H1 (cell line): ENCODE measurements at regions not wholly inside any gene's neighbourhood (a gene's known extent, or its start where the extent isn't known, plus 50 kb on each side); places are given as distances from the start of the nearest gene placed in this dataset.

Source experiments
- CTCF ChIA-PET: fragments of 300-600 bp; sonication (Branson Sonifier 250); formaldehyde crosslinking; loops from one replicate; lab custom pipeline; 2021; ENCODE audit not compliant: partially characterized antibody; lab: Charles Lee
- POLR2A ChIA-PET: fragments of 300-600 bp; sonication (Branson Sonifier 250); formaldehyde crosslinking; loops from one replicate; lab custom pipeline; 2021; ENCODE audit warnings: inconsistent platforms; ENCODE audit not compliant: partially characterized antibody; lab: Charles Lee
- DNase-seq, 2 experiments: peaks; one replicate each; pipeline versions ENCODE4 v3.0.0 to v3.0.0-alpha.2; 2010 to 2022; ENCODE audit warnings: low spot score in 2 of 2, low read depth in 1 of 2, mixed read lengths in 1 of 2
- FAIRE-seq: peaks from 2 replicates; lab custom pipeline; 2011; peaks lifted over from hg19 to GRCh38; lab: Jason Lieb, UNC
- H2AFZ ChIP-seq: 2 replicates; pipeline ENCODE4 v1.8.1; 2012; ENCODE audit warnings: low read length, inconsistent platforms
- H2AK5ac ChIP-seq: 2 replicates; pipeline ENCODE4 v1.6.1; 2013; ENCODE audit warnings: low read depth, low read length
- H2BK120ac ChIP-seq: replicated peaks from 2 replicates; pipeline ENCODE3; 2013; ENCODE audit warnings: low read depth, low read length, inconsistent platforms
- H2BK12ac ChIP-seq: 2 replicates; pipeline ENCODE4 v1.6.1; 2013; ENCODE audit warnings: low read depth, low read length
- H2BK15ac ChIP-seq: 2 replicates; pipeline ENCODE4 v1.6.1; 2013; ENCODE audit warnings: low read length
- H2BK20ac ChIP-seq: 2 replicates; pipeline ENCODE4 v1.6.1; 2013; ENCODE audit warnings: low read length
- H2BK5ac ChIP-seq: 2 replicates; pipeline ENCODE4 v1.6.1; 2013; ENCODE audit warnings: low read depth, low read length
- H3K14ac ChIP-seq: 2 replicates; pipeline ENCODE4 v1.6.1; 2013; ENCODE audit warnings: inconsistent platforms; ENCODE audit not compliant: insufficient read length
- H3K18ac ChIP-seq: 2 replicates; pipeline ENCODE4 v1.6.1; 2013; ENCODE audit warnings: low read length; ENCODE audit errors: extremely low read depth
- H3K23ac ChIP-seq: 2 replicates; pipeline ENCODE4 v1.6.1; 2013; ENCODE audit warnings: inconsistent platforms; ENCODE audit not compliant: insufficient read length
- H3K23me2 ChIP-seq: 2 replicates; pipeline ENCODE4 v1.6.1; 2013; ENCODE audit warnings: low read depth, low read length
- H3K27ac ChIP-seq: 2 replicates; pipeline ENCODE4 v1.6.1; 2011; ENCODE audit warnings: low read depth, low read length, inconsistent platforms
- H3K27me3 ChIP-seq, 4 experiments: replicated peaks in 1 of 4; 1 replicate in 1 of 4; 2 replicates in 3 of 4; pipeline versions ENCODE4 v1.6.1 to v1.8.1; 2011 to 2013; ENCODE audit warnings: low read length in 3 of 4, mild to moderate bottlenecking in 3 of 4, inconsistent platforms in 2 of 4, mixed read lengths in 2 of 4, moderate library complexity in 1 of 4; ENCODE audit not compliant: control insufficient read depth in 3 of 4, insufficient read depth in 3 of 4; ENCODE audit errors: extremely low read depth in 1 of 4
- H3K36me3 ChIP-seq, 4 experiments: 2 replicates each; pipeline versions ENCODE4 v1.6.1 to v1.8.1; 2011 to 2013; ENCODE audit warnings: mild to moderate bottlenecking in 4 of 4, low read length in 3 of 4, moderate library complexity in 2 of 4, control low read depth in 1 of 4, inconsistent platforms in 1 of 4; ENCODE audit not compliant: insufficient read depth in 4 of 4, control insufficient read depth in 2 of 4
- H3K4ac ChIP-seq: replicated peaks from 2 replicates; pipeline ENCODE3; 2013; ENCODE audit warnings: low read length, low read depth, mixed read lengths, inconsistent platforms; ENCODE audit not compliant: insufficient read length
- H3K4me1 ChIP-seq, 4 experiments: replicated peaks in 1 of 4; 1 replicate in 1 of 4; 2 replicates in 3 of 4; pipeline versions ENCODE4 v1.6.1 to v1.8.1; 2011 to 2013; ENCODE audit warnings: low read length in 3 of 4, inconsistent platforms in 2 of 4, mixed read lengths in 1 of 4; ENCODE audit not compliant: insufficient read depth in 4 of 4, control insufficient read depth in 3 of 4
- H3K4me2 ChIP-seq, 2 experiments: 2 replicates each; pipeline versions ENCODE4 v1.6.1 to v1.8.1; 2011 to 2013; ENCODE audit warnings: low read depth in 2 of 2, low read length in 2 of 2, control low read depth in 1 of 2, inconsistent platforms in 1 of 2, mild to moderate bottlenecking in 1 of 2; ENCODE audit not compliant: insufficient read depth in 1 of 2
- H3K4me3 ChIP-seq, 4 experiments: fragments of 200-600, 300-600 bp in 1 of 4; sonication (generic), shearing (Covaris generic), sonication (Bioruptor Twin) in 1 of 4; 2 replicates each; pipeline versions ENCODE4 v1.5.1 to v1.8.1; 2011 to 2016; ENCODE audit warnings: low read length in 4 of 4, low read depth in 3 of 4, control low read depth in 2 of 4, inconsistent platforms in 2 of 4, mild to moderate bottlenecking in 2 of 4, mixed read lengths in 1 of 4, moderate library complexity in 1 of 4; ENCODE audit not compliant: insufficient read depth in 2 of 4; ENCODE audit errors: extremely low read depth in 1 of 4
- H3K56ac ChIP-seq: replicated peaks from 2 replicates; pipeline ENCODE3; 2013; ENCODE audit warnings: low read depth, mild to moderate bottlenecking, mixed read lengths, low read length, inconsistent platforms; ENCODE audit not compliant: insufficient read length
- H3K79me1 ChIP-seq: 2 replicates; pipeline ENCODE4 v1.6.1; 2013; ENCODE audit warnings: low read depth, low read length, control low read depth
- H3K79me2 ChIP-seq, 2 experiments: 2 replicates each; pipeline versions ENCODE4 v1.6.1 to v1.8.1; 2012 to 2013; ENCODE audit warnings: low read length in 2 of 2, mild to moderate bottlenecking in 2 of 2, inconsistent platforms in 1 of 2; ENCODE audit not compliant: insufficient read depth in 2 of 2, control insufficient read depth in 1 of 2
- H3K9ac ChIP-seq, 4 experiments: replicated peaks in 1 of 4; 1 replicate in 1 of 4; 2 replicates in 3 of 4; pipeline versions ENCODE4 v1.6.1 to v1.8.1; 2011 to 2013; ENCODE audit warnings: low read depth in 3 of 4, low read length in 3 of 4, control low read depth in 2 of 4, mild to moderate bottlenecking in 2 of 4, moderate library complexity in 2 of 4, inconsistent platforms in 1 of 4; ENCODE audit errors: extremely low read depth in 1 of 4
- H3K9me3 ChIP-seq, 2 experiments: 2 replicates each; pipeline versions ENCODE4 v1.6.1 to v1.8.1; 2012 to 2013; ENCODE audit warnings: mild to moderate bottlenecking in 2 of 2, moderate library complexity in 2 of 2, control low read depth in 1 of 2, inconsistent platforms in 1 of 2, low read depth in 1 of 2, low read length in 1 of 2, mixed read lengths in 1 of 2; ENCODE audit not compliant: insufficient read depth in 2 of 2
- H4K20me1 ChIP-seq, 2 experiments: replicated peaks in 1 of 2; 2 replicates each; pipeline versions ENCODE3 to v1.8.1; 2011 to 2013; ENCODE audit warnings: inconsistent platforms in 2 of 2, low read length in 2 of 2, mild to moderate bottlenecking in 1 of 2; ENCODE audit not compliant: insufficient read depth in 2 of 2, control insufficient read depth in 1 of 2
- H4K5ac ChIP-seq: 2 replicates; pipeline ENCODE4 v1.6.1; 2013; ENCODE audit warnings: low read length, low read depth, mixed read lengths, inconsistent platforms; ENCODE audit not compliant: insufficient read length
- H4K8ac ChIP-seq: 2 replicates; pipeline ENCODE4 v1.8.0; 2013; ENCODE audit warnings: mild to moderate bottlenecking, moderate library complexity, low read length, inconsistent platforms; ENCODE audit not compliant: insufficient read depth; ENCODE audit errors: extremely low read depth
- H4K91ac ChIP-seq: replicated peaks from 2 replicates; pipeline ENCODE3; 2013; ENCODE audit warnings: low read length, mixed read lengths, inconsistent platforms; ENCODE audit not compliant: insufficient read length
- CHD2 ChIP-seq: IDR thresholded peaks from 2 replicates; pipeline ENCODE4 v1.6.1; 2012; ENCODE audit warnings: low read length, improper control_type of control experiment
- POLR2AphosphoS5 ChIP-seq: IDR thresholded peaks from 2 replicates; pipeline ENCODE4 v1.6.1; 2011; ENCODE audit warnings: low read depth, low read length
- RXRA ChIP-seq: IDR thresholded peaks from 2 replicates; pipeline ENCODE4 v1.6.1; 2011; ENCODE audit warnings: low read depth, mild to moderate bottlenecking, low read length, moderate library complexity; ENCODE audit not compliant: insufficient read depth
- SAP30 ChIP-seq: fragments of 300-600 bp; sonication (generic); IDR thresholded peaks from 2 replicates; pipeline ENCODE4 v1.7.1; 2012; ENCODE audit warnings: low read length, moderate library complexity, mild to moderate bottlenecking, inconsistent platforms; ENCODE audit not compliant: insufficient read depth, insufficient replicate concordance
- SP4 ChIP-seq: IDR thresholded peaks from 2 replicates; pipeline ENCODE4 v1.6.1; 2012; ENCODE audit warnings: low read length, inconsistent platforms
- TBP ChIP-seq: IDR thresholded peaks from 2 replicates; pipeline ENCODE4 v1.6.1; 2011; ENCODE audit warnings: low read depth, low read length, improper control_type of control experiment
- WGBS, 2 experiments: shearing (Covaris generic) in 1 of 2; methylation state at CpG; one replicate each; pipeline versions ENCODE4 v1.1.6 to v1.1.7; 2013 to 2015; ENCODE audit warnings: low lambda C conversion rate in 2 of 2, mixed read lengths in 2 of 2, inconsistent platforms in 1 of 2, low coverage in 1 of 2, missing lambda C conversion rate in 1 of 2; ENCODE audit not compliant: insufficient replicate concordance in 2 of 2, insufficient coverage in 1 of 2, insufficient read length in 1 of 2; ENCODE audit errors: extremely low coverage in 1 of 2, missing lambda C conversion rate in 1 of 2; 5-methylcytosine and 5-hydroxymethylcytosine counted together

GRCh38 chr5:107753427-107753826 is 82.7 kb upstream of the EFNA5 start:
- no peak overlapping the region for H3K18ac ChIP-seq
- FAIRE-seq: no peak
- TF ChIP-seq POLR2AphosphoS5 (no peak), TBP (no peak), SAP30 (no peak), RXRA (no peak), SP4 (no peak), CHD2 (no peak)

More at GRCh38 chr5:107753427-107753826, 82.7 kb upstream of the EFNA5 start:
- no peak overlapping the region for H3K14ac ChIP-seq
- H2BK12ac ChIP-seq: no peak overlapping the region
- H3K27me3 ChIP-seq: no peaks in the 10 kb centered on the region
- no peak for DNase-seq
- ChIA-PET CTCF (no interaction called here), POLR2A (no interaction called here)
- H3K4me2 ChIP-seq: no peak overlapping the region
- H3K36me3 ChIP-seq: no peaks in the 10 kb centered on the region
- no peaks in the 10 kb centered on the region for H3K23me2 ChIP-seq
- no peak overlapping the region for H4K8ac ChIP-seq
- H3K9me3 ChIP-seq: peaks cover 4 to 9% of the 10 kb centered on the region in 2 experiments
- no peak overlapping the region for H4K91ac ChIP-seq
- no peak overlapping the region for H2BK15ac ChIP-seq
- H3K79me1 ChIP-seq: no peaks in the 10 kb centered on the region
- no peak overlapping the region for H2BK20ac ChIP-seq
- H4K5ac ChIP-seq: no peak overlapping the region
- no peak overlapping the region for H2AK5ac ChIP-seq
- H4K20me1 ChIP-seq: no peaks in the 10 kb centered on the region
- no peak overlapping the region for H3K27ac ChIP-seq
- H3K79me2 ChIP-seq: no peaks in the 10 kb centered on the region
- WGBS, 2 experiments: 96% methylated on average over 4 of the region's 4 CpGs; no CpG with 5 or more reads in 1 of the 2 experiments
- no peaks in the 10 kb centered on the region for H3K4me1 ChIP-seq
- H2AFZ ChIP-seq: no peak overlapping the region
- no peak overlapping the region for H2BK5ac ChIP-seq
- no peak overlapping the region for H2BK120ac ChIP-seq
- no peak overlapping the region for H3K56ac ChIP-seq
- H3K4me3 ChIP-seq: no peak overlapping the region
- no peak overlapping the region for H3K23ac ChIP-seq
- H3K9ac ChIP-seq: no peak overlapping the region
- no peak overlapping the region for H3K4ac ChIP-seq
